SK-N-MC (cell line): ENCODE measurements at regions not wholly inside any gene's neighbourhood (a gene's known extent, or its start where the extent isn't known, plus 50 kb on each side); places are given as distances from the start of the nearest gene placed in this dataset.

ENCODE experiments used
- DNase-seq: peaks from one replicate; pipeline ENCODE4 v3.0.0-alpha.2; 2011; ENCODE audit warnings: low read depth, low spot score
- H3K27ac ChIP-seq: fragments of 200-600 bp; sonication (generic); 2 replicates; pipeline ENCODE4 v1.5.1; 2016; ENCODE audit warnings: mixed run types
- H3K36me3 ChIP-seq: fragments of 200-600 bp; sonication (generic); 2 replicates; pipeline ENCODE4 v1.6.1; 2017; ENCODE audit warnings: antibody characterized with exemption, low read length, mixed read lengths; ENCODE audit not compliant: insufficient read depth
- H3K4me3 ChIP-seq: fragments of 200-600 bp; sonication (generic); 2 replicates; pipeline ENCODE4 v1.5.1; 2016
- H3K9ac ChIP-seq: fragments of 200-600 bp; sonication (generic); 2 replicates; pipeline ENCODE4 v1.8.0; 2017; ENCODE audit warnings: mixed run types, mixed read lengths; ENCODE audit not compliant: insufficient read length
- H3K9me3 ChIP-seq: fragments of 200-600 bp; sonication (generic); 2 replicates; pipeline ENCODE4 v1.6.1; 2017; ENCODE audit warnings: low read depth, mild to moderate bottlenecking, antibody characterized with exemption, low read length, moderate library complexity, mixed read lengths
- EZH2 ChIP-seq: fragments of 200-600 bp; sonication (generic); IDR thresholded peaks from one replicate; pipeline ENCODE4 v1.6.1; 2017; ENCODE audit warnings: antibody characterized with exemption
- FOXP2 ChIP-seq: optimal IDR thresholded peaks from 2 replicates; pipeline ENCODE3; 2011; ENCODE audit warnings: mild to moderate bottlenecking, moderate library complexity; ENCODE audit not compliant: insufficient read depth; ENCODE audit errors: extremely low read length, control extremely low read depth
- POLR2AphosphoS5 ChIP-seq: IDR thresholded peaks from 2 replicates; pipeline ENCODE4 v1.6.1; 2012; ENCODE audit warnings: mild to moderate bottlenecking, low read depth, low read length, borderline replicate concordance

DNA sequence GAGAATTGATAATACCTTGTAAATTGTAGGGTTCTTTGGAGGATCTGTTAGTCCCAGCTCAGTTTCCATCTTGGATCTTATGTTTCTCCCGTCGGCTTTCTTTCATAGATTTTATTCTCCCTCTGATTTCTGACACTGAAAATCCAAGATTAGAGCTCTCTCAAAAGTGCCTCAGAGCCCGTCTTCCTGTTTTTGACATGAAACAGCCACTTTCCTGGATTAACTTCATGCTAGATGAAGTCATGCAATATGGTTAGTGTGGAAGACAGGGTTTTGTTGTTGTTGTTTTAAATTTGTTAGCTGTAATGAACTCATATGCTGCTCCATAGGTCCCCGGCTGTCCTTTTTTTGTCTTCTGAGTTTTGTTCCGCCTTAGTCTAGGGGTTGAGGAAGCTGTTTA lies 51.6 kb upstream of the ZFR start:
- no peak for TF ChIP-seq POLR2AphosphoS5
- no peak for TF ChIP-seq EZH2
- no peak for TF ChIP-seq FOXP2
- Histone ChIP-seq H3K9me3 (no peaks in the 10 kb centered on the region), H3K27ac (no peak overlapping the region), H3K36me3 (no peaks in the 10 kb centered on the region), H3K9ac (no peak overlapping the region), H3K4me3 (no peak overlapping the region)
- no peak for DNase-seq

DNA sequence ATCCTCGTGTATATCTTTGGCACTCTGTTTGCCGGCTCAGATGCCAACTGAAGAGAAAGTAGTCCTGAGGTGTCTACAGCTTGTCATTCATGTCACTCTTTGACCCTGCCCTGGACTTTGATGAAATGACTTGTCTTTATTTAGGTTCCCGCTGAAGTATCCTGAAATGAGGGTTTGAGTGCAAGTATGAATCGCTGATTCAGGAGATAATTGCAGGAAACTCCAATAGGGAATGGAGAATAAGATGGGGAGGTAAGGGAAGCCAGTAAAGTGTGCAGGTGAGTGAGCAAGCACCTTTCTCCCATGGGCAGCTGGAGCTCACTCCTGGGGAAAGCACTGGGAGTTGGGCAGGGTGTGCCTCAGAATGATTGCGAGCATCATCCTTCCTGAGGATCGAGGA lies 50.3 kb upstream of the ZFR start:
- Histone ChIP-seq H3K9me3 (no peaks in the 10 kb centered on the region), H3K36me3 (no peaks in the 10 kb centered on the region), H3K9ac (no peak overlapping the region), H3K4me3 (no peak overlapping the region), H3K27ac (no peak overlapping the region)
- no peak for DNase-seq
- TF ChIP-seq FOXP2 (no peak), EZH2 (no peak), POLR2AphosphoS5 (no peak)
